ENCODE measurements at regions not wholly inside any gene's neighbourhood (a gene's known extent, or its start where the extent isn't known, plus 50 kb on each side); places are given as distances from the start of the nearest gene placed in this dataset.

DNA sequence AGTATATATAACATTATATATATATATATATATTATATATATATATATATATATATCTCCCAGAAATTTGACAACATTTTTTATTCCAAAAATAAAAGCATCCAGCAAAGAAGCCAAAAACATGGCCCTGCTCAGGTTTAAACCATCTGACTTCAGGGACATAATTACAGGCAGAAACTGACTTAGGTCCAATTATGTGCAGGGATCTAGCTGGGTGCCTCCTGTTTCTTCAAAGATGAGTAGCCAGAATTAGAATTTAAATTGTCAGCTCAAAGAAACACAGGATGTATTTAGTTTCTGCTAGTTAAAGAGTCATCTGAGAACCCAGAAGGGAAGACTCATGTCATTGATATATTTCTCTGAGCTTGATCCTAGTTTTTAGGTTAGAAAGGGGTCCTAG lies 656.4 kb upstream of the TEX47 start:
- TF ChIP-seq, protein P1, sequence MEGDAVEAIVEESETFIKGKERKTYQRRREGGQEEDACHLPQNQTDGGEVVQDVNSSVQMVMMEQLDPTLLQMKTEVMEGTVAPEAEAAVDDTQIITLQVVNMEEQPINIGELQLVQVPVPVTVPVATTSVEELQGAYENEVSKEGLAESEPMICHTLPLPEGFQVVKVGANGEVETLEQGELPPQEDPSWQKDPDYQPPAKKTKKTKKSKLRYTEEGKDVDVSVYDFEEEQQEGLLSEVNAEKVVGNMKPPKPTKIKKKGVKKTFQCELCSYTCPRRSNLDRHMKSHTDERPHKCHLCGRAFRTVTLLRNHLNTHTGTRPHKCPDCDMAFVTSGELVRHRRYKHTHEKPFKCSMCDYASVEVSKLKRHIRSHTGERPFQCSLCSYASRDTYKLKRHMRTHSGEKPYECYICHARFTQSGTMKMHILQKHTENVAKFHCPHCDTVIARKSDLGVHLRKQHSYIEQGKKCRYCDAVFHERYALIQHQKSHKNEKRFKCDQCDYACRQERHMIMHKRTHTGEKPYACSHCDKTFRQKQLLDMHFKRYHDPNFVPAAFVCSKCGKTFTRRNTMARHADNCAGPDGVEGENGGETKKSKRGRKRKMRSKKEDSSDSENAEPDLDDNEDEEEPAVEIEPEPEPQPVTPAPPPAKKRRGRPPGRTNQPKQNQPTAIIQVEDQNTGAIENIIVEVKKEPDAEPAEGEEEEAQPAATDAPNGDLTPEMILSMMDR (IDR thresholded peaks at IDR 0.05), result no peak
- no peak for TF ChIP-seq POLR2A (IDR thresholded peaks at IDR 0.05)

Data from breast epithelium (tissue), 3 donors.